Nephron progenitor cell (in vitro differentiated cells): ENCODE measurements at regions not wholly inside any gene's neighbourhood (a gene's known extent, or its start where the extent isn't known, plus 50 kb on each side); places are given as distances from the start of the nearest gene placed in this dataset.

Experiments used
- DNase-seq: peaks from one replicate; pipeline ENCODE4 v3.0.0; 2021
- H3K27ac Mint-ChIP-seq: 2 replicates; pipeline ENCODE4 v1.8.0; 2021; ENCODE audit warnings: mild to moderate bottlenecking, moderate library complexity, mixed read lengths
- H3K27me3 Mint-ChIP-seq: 2 replicates; pipeline ENCODE4 v1.8.0; 2021; ENCODE audit warnings: mild to moderate bottlenecking, low read depth, mixed read lengths; ENCODE audit not compliant: poor library complexity
- H3K36me3 Mint-ChIP-seq: 2 replicates; pipeline ENCODE4 v1.8.0; 2021; ENCODE audit warnings: low read depth, mixed read lengths
- H3K4me1 Mint-ChIP-seq: 2 replicates; pipeline ENCODE4 v1.8.0; 2021; ENCODE audit warnings: mixed read lengths
- H3K4me3 Mint-ChIP-seq: 2 replicates; pipeline ENCODE4 v1.8.0; 2021; ENCODE audit warnings: mild to moderate bottlenecking, moderate library complexity, mixed read lengths
- H3K9me3 Mint-ChIP-seq: 2 replicates; pipeline ENCODE4 v1.8.0; 2021; ENCODE audit warnings: mild to moderate bottlenecking, moderate library complexity, mixed read lengths
- CTCF ChIP-seq: fragments of 200-600 bp; sonication (generic); IDR thresholded peaks from 2 replicates; pipeline ENCODE4 v1.5.0; 2021; ENCODE audit warnings: antibody characterized with exemption

- Mint-ChIP-seq H3K4me3 (no peak overlapping the region), H3K27me3 (peaks cover 25% of the 10 kb centered on the region), H3K9me3 (peaks cover 25% of the 10 kb centered on the region), H3K36me3 (no peaks in the 10 kb centered on the region), H3K4me1 (no peaks in the 10 kb centered on the region), H3K27ac (no peak overlapping the region)
- no peak for DNase-seq
- no peak for TF ChIP-seq CTCF
These were observed 139.9 kb upstream of the PITRM1 start for GRCh38 chr10:3312403-3312940.

DNA sequence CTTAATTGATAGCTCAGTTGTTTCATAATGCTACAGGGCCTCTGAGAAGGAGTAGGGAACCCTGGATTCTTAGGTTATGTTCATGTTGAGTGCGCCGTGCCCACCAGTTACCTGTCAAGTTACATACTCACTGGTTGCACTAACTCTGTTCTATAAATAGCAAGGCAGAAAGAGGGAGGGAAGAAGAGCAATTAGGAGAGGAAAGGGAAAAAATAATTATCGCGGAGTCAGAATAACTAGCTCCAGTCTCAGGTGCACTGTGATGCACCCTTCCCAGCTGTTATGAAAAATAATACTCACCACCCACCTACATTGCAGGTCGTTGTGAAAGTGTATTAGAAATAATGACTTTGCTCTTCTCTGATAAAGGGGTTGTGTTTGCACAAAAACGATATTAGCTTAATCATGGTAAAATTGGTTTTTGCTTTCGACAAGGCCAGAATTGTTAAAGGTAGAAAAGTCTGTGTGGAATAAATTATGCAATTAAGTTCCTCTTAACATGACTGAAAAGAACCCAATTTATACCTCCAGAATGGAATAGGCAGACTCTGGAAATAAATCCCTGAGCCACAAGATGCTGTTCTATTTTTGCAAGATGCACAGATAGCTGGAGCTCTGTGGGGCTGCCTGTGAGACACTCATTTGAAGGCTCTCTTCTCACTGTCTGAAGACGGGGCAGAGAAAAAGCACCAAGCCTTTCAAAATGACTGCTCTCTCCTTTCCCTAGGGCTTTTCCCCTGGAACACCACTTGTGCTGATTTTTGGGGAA is 137.6 kb upstream of the PITRM1 start:
- Mint-ChIP-seq H3K27me3 (peaks cover 26% of the 10 kb centered on the region), H3K9me3 (peaks cover 17% of the 10 kb centered on the region), H3K27ac (no peak overlapping the region), H3K4me3 (no peak overlapping the region), H3K4me1 (no peaks in the 10 kb centered on the region), H3K36me3 (no peaks in the 10 kb centered on the region)
- DNase-seq = no peak
- no peak for TF ChIP-seq CTCF

- no peaks in the 10 kb centered on the region for H3K36me3 Mint-ChIP-seq
- no peak for DNase-seq
- no peaks in the 10 kb centered on the region for H3K4me1 Mint-ChIP-seq
- H3K9me3 Mint-ChIP-seq = peaks cover 16% of the 10 kb centered on the region
- H3K27ac Mint-ChIP-seq = no peak overlapping the region
- H3K4me3 Mint-ChIP-seq = no peak overlapping the region
- peaks cover 12% of the 10 kb centered on the region for H3K27me3 Mint-ChIP-seq
- TF ChIP-seq CTCF = no peak
These were observed 133.5 kb upstream of the PITRM1 start for GRCh38 chr10:3306050-3306449.

DNA sequence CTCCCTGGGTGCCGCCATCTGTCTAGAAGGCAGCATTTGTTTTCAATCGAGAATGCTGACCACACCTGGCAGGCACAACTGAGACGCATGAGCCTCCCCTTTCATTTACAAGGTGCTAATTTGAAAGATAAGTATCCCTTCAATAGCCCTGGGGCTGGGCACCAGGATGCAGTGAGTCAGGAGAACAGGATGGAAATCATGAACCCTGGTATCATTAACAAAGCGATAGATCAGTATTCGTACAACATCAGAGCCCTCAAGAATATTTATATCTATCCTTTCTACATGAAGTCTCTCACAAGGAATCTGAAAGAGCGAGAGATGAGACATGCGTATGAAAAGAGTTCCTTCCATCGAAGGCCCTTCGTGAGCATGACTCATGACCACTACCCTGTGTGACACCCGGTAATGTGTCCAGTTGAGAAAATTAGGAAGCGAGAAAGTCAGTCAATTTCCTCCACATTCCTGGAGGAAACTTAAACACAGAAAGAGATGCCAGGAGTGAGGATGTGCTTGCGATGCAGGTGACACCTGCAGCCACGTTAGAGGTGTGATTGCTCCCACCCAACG is 123.1 kb upstream of the PITRM1 start:
- Mint-ChIP-seq H3K27ac (peak overlapping the region; percentile 77), H3K36me3 (no peaks in the 10 kb centered on the region), H3K27me3 (peaks cover 13% of the 10 kb centered on the region), H3K4me1 (peaks cover 45% of the 10 kb centered on the region), H3K4me3 (no peak overlapping the region), H3K9me3 (peaks cover 9% of the 10 kb centered on the region)
- DNase-seq = no peak
- no peak for TF ChIP-seq CTCF

DNA sequence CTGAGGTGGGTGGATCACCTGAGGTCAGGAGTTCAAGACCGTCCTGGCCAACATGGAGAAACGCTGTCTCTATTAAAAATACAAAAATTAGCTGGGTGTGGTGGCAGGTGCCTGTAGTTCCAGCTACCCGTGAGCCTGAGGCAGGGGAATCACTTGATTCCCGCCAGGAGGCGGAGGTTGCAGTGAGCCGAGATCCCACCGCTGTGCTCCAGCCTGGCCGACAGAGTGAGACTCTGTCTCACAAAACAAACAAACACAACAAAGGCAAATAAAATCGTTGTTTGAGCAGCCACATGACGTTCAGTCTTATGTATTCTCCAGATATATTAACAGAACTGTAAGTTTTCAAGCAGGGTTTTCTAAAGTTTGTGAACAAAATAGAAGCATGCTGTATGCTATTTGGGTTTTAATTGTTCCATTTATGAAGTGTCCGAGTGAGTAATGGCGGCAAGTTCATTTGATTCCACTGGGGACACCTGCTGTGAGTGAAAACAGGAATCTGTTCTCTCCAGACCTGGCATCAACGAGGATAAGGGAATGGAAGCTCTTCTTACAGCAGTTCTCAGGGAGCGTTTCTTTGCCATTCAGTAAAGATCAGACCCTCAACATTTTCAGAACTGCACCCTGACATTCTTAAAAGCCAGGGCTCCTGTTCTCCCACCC is 122.5 kb upstream of the PITRM1 start:
- DNase-seq = no peak
- H3K36me3 Mint-ChIP-seq = no peaks in the 10 kb centered on the region
- H3K27ac Mint-ChIP-seq = peak overlapping the region; percentile 77

More for the DNA sequence above, 122.5 kb upstream of the PITRM1 start:
- no peak overlapping the region for H3K4me3 Mint-ChIP-seq
- peaks cover 45% of the 10 kb centered on the region for H3K4me1 Mint-ChIP-seq
- peaks cover 13% of the 10 kb centered on the region for H3K27me3 Mint-ChIP-seq
- peaks cover 5% of the 10 kb centered on the region for H3K9me3 Mint-ChIP-seq
- no peak for TF ChIP-seq CTCF
